ENCODE measurements at regions not wholly inside any gene's neighbourhood (a gene's known extent, or its start where the extent isn't known, plus 50 kb on each side); places are given as distances from the start of the nearest gene placed in this dataset.
"Not testable (repeated sequence)": the region's sequence is repeated elsewhere in the genome, so short reads cannot be mapped to it uniquely, and the experiment has no call there.

GRCh38 chr7:13751766-13752165, 237.7 kb downstream of the ETV1 start:
- Histone ChIP-seq H3K4me2 (ENCODE audit: control insufficient read depth, insufficient read depth) (no peak overlapping the region), H3K79me2 (ENCODE audit: control insufficient read depth, insufficient read depth, low read length) (no peaks in the 10 kb centered on the region), H3K27me3 (replicated peaks in 1 of 2; ENCODE audit: control insufficient read depth in 2 of 2, insufficient read depth in 2 of 2, low read length in 1 of 2) (no peaks in the 10 kb centered on the region), H4K20me1 (ENCODE audit: control insufficient read depth, insufficient read depth) (no peaks in the 10 kb centered on the region), H3K9ac (ENCODE audit: control insufficient read depth, insufficient read depth, low read length) (no peak overlapping the region), H3K36me3 (ENCODE audit: control insufficient read depth in 2 of 2, insufficient read depth in 2 of 2, low read length in 1 of 2) (no peaks in the 10 kb centered on the region), H2AFZ (ENCODE audit: control insufficient read depth, low read depth, low read length) (no peak overlapping the region), H3K27ac (ENCODE audit: control insufficient read depth, insufficient read depth) (no peak overlapping the region), H3K4me3 (no peak overlapping the region), H3K4me1 (ENCODE audit: control insufficient read depth, insufficient read depth, low read length) (no peaks in the 10 kb centered on the region), H3K9me3 (replicated peaks; ENCODE audit: control insufficient read depth, insufficient read depth, low read length) (no peaks in the 10 kb centered on the region)
- ChIA-PET RAD21 (ENCODE audit: unreplicated experiment) (no interaction called here), CTCF (interaction anchor here (0.8 kb wide), 1 partner anchor 9 kb away, joined by 4 read pairs; no protein-coding TSS in a partner anchor), SMC1A (ENCODE audit: uncharacterized antibody, unreplicated experiment) (no interaction called here), POLR2A (no interaction called here)
- no peak for DNase-seq (ENCODE audit: low read depth, low spot score)
- no TSS peak for BruUV-seq (replicated peaks)
- WGBS (ENCODE audit: insufficient coverage, insufficient replicate concordance, low lambda C conversion rate, missing lambda C conversion rate) = 0% methylated on average over 1 of the region's 1 CpG
- in situ Hi-C loops (cut with MboI) (no loop called here), intact Hi-C loops (cut with micrococcal nuclease; ENCODE audit: unreplicated experiment) (no loop called here)
- TF ChIP-seq GATAD2B (conservative IDR thresholded peaks at IDR 0.05; ENCODE audit: low read depth) (no peak), RUNX3 (IDR thresholded peaks at IDR 0.05; ENCODE audit: low read length) (no peak), RFX5 (IDR thresholded peaks at IDR 0.05; ENCODE audit: low read depth, low read length) (no peak), BMI1 (IDR thresholded peaks at IDR 0.05; ENCODE audit: borderline replicate concordance) (no peak), SRF (IDR thresholded peaks at IDR 0.05; ENCODE audit: low read depth in 2 of 2, low read length in 2 of 2) (no peak)
- TF ChIP-seq, protein P1, sequence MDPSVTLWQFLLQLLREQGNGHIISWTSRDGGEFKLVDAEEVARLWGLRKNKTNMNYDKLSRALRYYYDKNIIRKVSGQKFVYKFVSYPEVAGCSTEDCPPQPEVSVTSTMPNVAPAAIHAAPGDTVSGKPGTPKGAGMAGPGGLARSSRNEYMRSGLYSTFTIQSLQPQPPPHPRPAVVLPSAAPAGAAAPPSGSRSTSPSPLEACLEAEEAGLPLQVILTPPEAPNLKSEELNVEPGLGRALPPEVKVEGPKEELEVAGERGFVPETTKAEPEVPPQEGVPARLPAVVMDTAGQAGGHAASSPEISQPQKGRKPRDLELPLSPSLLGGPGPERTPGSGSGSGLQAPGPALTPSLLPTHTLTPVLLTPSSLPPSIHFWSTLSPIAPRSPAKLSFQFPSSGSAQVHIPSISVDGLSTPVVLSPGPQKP (IDR thresholded peaks at IDR 0.05; ENCODE audit: low read depth, low read length) = no peak
- FAIRE-seq = no peak
- ATAC-seq = no peak

DNA sequence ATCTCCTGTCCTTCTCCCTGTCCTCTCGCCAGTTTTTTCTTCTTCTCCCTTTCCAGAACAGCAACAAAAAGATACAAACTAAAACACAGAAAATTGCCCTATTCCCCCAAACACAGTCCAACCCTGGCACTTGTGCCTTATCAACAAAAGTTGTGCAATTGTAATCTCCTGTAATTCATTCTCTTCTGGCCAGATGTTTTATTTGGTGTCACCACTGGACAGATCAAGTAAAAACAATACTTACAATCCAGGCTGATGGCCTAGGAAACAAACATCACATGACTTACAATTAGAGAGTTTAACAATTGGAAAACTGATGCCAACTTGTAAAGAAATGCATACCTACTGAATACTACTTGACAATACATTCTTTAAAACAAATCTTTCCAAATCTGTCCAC, 231.6 kb downstream of the ETV1 start:
- Histone ChIP-seq H3K4me2 (ENCODE audit: control insufficient read depth, insufficient read depth) (no peak overlapping the region), H2AFZ (ENCODE audit: control insufficient read depth, low read depth, low read length) (no peak overlapping the region), H3K79me2 (ENCODE audit: control insufficient read depth, insufficient read depth, low read length) (no peaks in the 10 kb centered on the region), H3K4me3 (no peak overlapping the region), H4K20me1 (ENCODE audit: control insufficient read depth, insufficient read depth) (no peaks in the 10 kb centered on the region), H3K9ac (ENCODE audit: control insufficient read depth, insufficient read depth, low read length) (no peak overlapping the region), H3K27me3 (replicated peaks in 1 of 2; ENCODE audit: control insufficient read depth in 2 of 2, insufficient read depth in 2 of 2, low read length in 1 of 2) (no peaks in the 10 kb centered on the region), H3K36me3 (ENCODE audit: control insufficient read depth in 2 of 2, insufficient read depth in 2 of 2, low read length in 1 of 2) (no peaks in the 10 kb centered on the region), H3K27ac (ENCODE audit: control insufficient read depth, insufficient read depth) (no peak overlapping the region), H3K4me1 (ENCODE audit: control insufficient read depth, insufficient read depth, low read length) (no peaks in the 10 kb centered on the region), H3K9me3 (replicated peaks; ENCODE audit: control insufficient read depth, insufficient read depth, low read length) (no peaks in the 10 kb centered on the region)
- ATAC-seq = no peak
- no peak for FAIRE-seq
- BruUV-seq (replicated peaks) = no TSS peak
- SMC1A ChIA-PET (ENCODE audit: uncharacterized antibody, unreplicated experiment) = no interaction called here
- RAD21 ChIA-PET (ENCODE audit: unreplicated experiment) = no interaction called here
- TF ChIP-seq EZH2 (IDR thresholded peaks at IDR 0.05; ENCODE audit: borderline replicate concordance, control insufficient read depth, low read depth, low read length) = no peak
- no peak for TF ChIP-seq TCF12 (IDR thresholded peaks at IDR 0.05; ENCODE audit: low read depth, low read length)
- TF ChIP-seq HDAC6 (IDR thresholded peaks at IDR 0.05; ENCODE audit: unreplicated experiment) = no peak
- no peak for TF ChIP-seq HDGF (IDR thresholded peaks at IDR 0.05)
- TF ChIP-seq BRCA1 (IDR thresholded peaks at IDR 0.05; ENCODE audit: low read depth, low read length) = no peak
- no peak for TF ChIP-seq ZNF217 (IDR thresholded peaks at IDR 0.05)
- intact Hi-C loops (cut with micrococcal nuclease; ENCODE audit: unreplicated experiment) (no loop called here), in situ Hi-C loops (cut with MboI) (no loop called here)
- DNase-seq (ENCODE audit: low read depth, low spot score) = no peak
- CTCF ChIA-PET = interaction anchor here (1.2 kb wide), 1 partner anchor 13 kb away, joined by 3 read pairs; no protein-coding TSS in a partner anchor
- POLR2A ChIA-PET = no interaction called here
- 0% methylated on average over 1 of the region's 1 CpG for WGBS (ENCODE audit: insufficient coverage, insufficient replicate concordance, low lambda C conversion rate, missing lambda C conversion rate)

DNA sequence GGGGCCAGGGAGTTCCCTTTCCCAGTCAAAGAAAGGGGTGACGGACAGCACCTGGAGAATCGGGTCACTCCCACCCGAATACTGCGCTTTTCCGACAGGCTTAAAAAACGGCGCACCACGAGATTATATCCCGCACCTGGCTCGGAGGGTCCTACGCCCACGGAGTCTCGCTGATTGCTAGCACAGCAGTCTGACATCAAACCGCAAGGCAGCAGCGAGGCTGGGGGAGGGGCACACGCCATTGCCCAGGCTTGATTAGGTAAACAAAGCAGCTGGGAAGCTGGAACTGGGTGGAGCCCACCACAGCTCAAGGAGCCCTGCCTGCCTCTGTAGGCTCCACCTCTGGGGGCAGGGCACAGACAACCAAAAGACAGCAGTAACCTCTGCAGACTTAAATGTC, 223.6 kb downstream of the ETV1 start:
- H3K9ac ChIP-seq (ENCODE audit: control insufficient read depth, insufficient read depth, low read length); POLR2A ChIA-PET; ATAC-seq; H3K9me3 ChIP-seq (replicated peaks; ENCODE audit: control insufficient read depth, insufficient read depth, low read length); H3K27me3 ChIP-seq (replicated peaks in 1 of 2; ENCODE audit: control insufficient read depth in 2 of 2, insufficient read depth in 2 of 2, low read length in 1 of 2); intact Hi-C loops (cut with micrococcal nuclease; ENCODE audit: unreplicated experiment); CTCF ChIA-PET; H3K27ac ChIP-seq (ENCODE audit: control insufficient read depth, insufficient read depth); RAD21 ChIA-PET (ENCODE audit: unreplicated experiment); DNase-seq (ENCODE audit: low read depth, low spot score); H4K20me1 ChIP-seq (ENCODE audit: control insufficient read depth, insufficient read depth); H3K4me1 ChIP-seq (ENCODE audit: control insufficient read depth, insufficient read depth, low read length); H3K79me2 ChIP-seq (ENCODE audit: control insufficient read depth, insufficient read depth, low read length); SMC1A ChIA-PET (ENCODE audit: uncharacterized antibody, unreplicated experiment); H3K4me2 ChIP-seq (ENCODE audit: control insufficient read depth, insufficient read depth); H3K36me3 ChIP-seq (ENCODE audit: control insufficient read depth in 2 of 2, insufficient read depth in 2 of 2, low read length in 1 of 2); H3K4me3 ChIP-seq; BruUV-seq (replicated peaks); H2AFZ ChIP-seq (ENCODE audit: control insufficient read depth, low read depth, low read length); in situ Hi-C loops (cut with MboI): not testable (repeated sequence)
- FAIRE-seq = peak; percentile 93
- 71% methylated on average over 16 of the region's 16 CpGs for WGBS (ENCODE audit: insufficient coverage, insufficient replicate concordance, low lambda C conversion rate, missing lambda C conversion rate)

Data from GM12878 (cell line).